ENCODE measurements at regions not wholly inside any gene's neighbourhood (a gene's known extent, or its start where the extent isn't known, plus 50 kb on each side); places are given as distances from the start of the nearest gene placed in this dataset.

DNA sequence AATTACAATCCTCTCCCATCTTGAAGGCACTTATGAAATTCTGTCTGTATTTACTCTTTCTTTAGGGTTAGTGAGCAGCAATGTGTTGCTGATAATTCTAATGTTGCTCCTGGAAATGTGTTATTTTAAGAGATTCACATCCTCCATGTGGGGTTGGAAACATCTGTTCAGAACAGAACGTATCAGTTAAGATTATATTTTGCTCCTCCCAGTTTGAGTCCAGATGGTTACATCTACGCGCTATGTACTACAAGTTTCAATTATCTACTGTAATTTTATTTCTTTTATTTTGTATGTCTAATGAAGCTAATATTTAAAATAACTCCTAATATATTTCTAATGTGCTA is 250.6 kb upstream of the KLF6 start:
- no peak for TF ChIP-seq POLR2A (IDR thresholded peaks at IDR 0.05; ENCODE audit: low read depth, low read length)
- no peak for TF ChIP-seq POLR2AphosphoS5 (IDR thresholded peaks at IDR 0.05; ENCODE audit: low read depth, low read length)

Measured in GM12892 (cell line).